ENCODE measurements at regions not wholly inside any gene's neighbourhood (a gene's known extent, or its start where the extent isn't known, plus 50 kb on each side); places are given as distances from the start of the nearest gene placed in this dataset.

GRCh38 chr10:109430043-109430760 is 493.1 kb downstream of the XPNPEP1 start:
- TF ChIP-seq CTCF (IDR thresholded peaks at IDR 0.05) = no peak

GRCh38 chr10:109428775-109429491 is 494.4 kb downstream of the XPNPEP1 start:
- TF ChIP-seq CTCF (IDR thresholded peaks at IDR 0.05) = no peak

GRCh38 chr10:109427411-109427810 is 495.9 kb downstream of the XPNPEP1 start:
- no peak for TF ChIP-seq CTCF (IDR thresholded peaks at IDR 0.05)

GRCh38 chr10:109426987-109427386 is 496.3 kb downstream of the XPNPEP1 start:
- no peak for TF ChIP-seq CTCF (IDR thresholded peaks at IDR 0.05)

GRCh38 chr10:109418795-109419194 is 504.5 kb downstream of the XPNPEP1 start:
- no peak for TF ChIP-seq CTCF (IDR thresholded peaks at IDR 0.05)

- no peak for TF ChIP-seq CTCF (IDR thresholded peaks at IDR 0.05)
These were observed 505.5 kb downstream of the XPNPEP1 start for GRCh38 chr10:109417803-109418202.

GRCh38 chr10:109412353-109412752 is 511.0 kb downstream of the XPNPEP1 start:
- no peak for TF ChIP-seq CTCF (IDR thresholded peaks at IDR 0.05)
